GM12892 (cell line): ENCODE measurements at regions not wholly inside any gene's neighbourhood (a gene's known extent, or its start where the extent isn't known, plus 50 kb on each side); places are given as distances from the start of the nearest gene placed in this dataset.

Source experiments
- POLR2AphosphoS5 ChIP-seq: IDR thresholded peaks from 2 replicates; pipeline ENCODE4 v1.6.1; 2011; ENCODE audit warnings: low read depth, low read length, control low read depth
- TAF1 ChIP-seq: IDR thresholded peaks from 2 replicates; pipeline ENCODE4 v1.6.1; 2011; ENCODE audit warnings: low read depth, mild to moderate bottlenecking, control low read depth, low read length, borderline replicate concordance

- TF ChIP-seq TAF1 (no peak), POLR2AphosphoS5 (no peak)
These were observed 94.0 kb upstream of the NHSL1 start for GRCh38 chr6:138593124-138593877.
